ENCODE measurements at regions not wholly inside any gene's neighbourhood (a gene's known extent, or its start where the extent isn't known, plus 50 kb on each side); places are given as distances from the start of the nearest gene placed in this dataset.

GRCh38 chr2:54047091-54047490 lies 68.3 kb upstream of the ACYP2 start:
- intact Hi-C loops (cut with micrococcal nuclease), result no loop called here
- ChIA-PET POLR2A (no interaction called here), CTCF (no interaction called here)
- peaks cover 14% of the 10 kb centered on the region for H3K4me1 Mint-ChIP-seq (ENCODE audit: insufficient read depth, unreplicated experiment)
- H3K4me3 Mint-ChIP-seq (ENCODE audit: unreplicated experiment), result no peak overlapping the region
- H3K9me3 Mint-ChIP-seq (ENCODE audit: unreplicated experiment), result no peaks in the 10 kb centered on the region
- DNase-seq (ENCODE audit: unreplicated experiment), result peak; percentile 72
- no peaks in the 10 kb centered on the region for H3K27me3 Mint-ChIP-seq (ENCODE audit: insufficient read depth, unreplicated experiment)
- peaks cover 4% of the 10 kb centered on the region for H3K36me3 Mint-ChIP-seq (ENCODE audit: insufficient read depth, unreplicated experiment)
- no peak for TF ChIP-seq CTCF (IDR thresholded peaks at IDR 0.05; ENCODE audit: unreplicated experiment)
- H3K27ac Mint-ChIP-seq (ENCODE audit: low read depth, unreplicated experiment), result peak overlapping the region; percentile 79
- BruUV-seq (replicated peaks), result no TSS peak

GRCh38 chr2:54042897-54043620 lies 72.3 kb upstream of the PSME4 start:
- H3K4me1 Mint-ChIP-seq (ENCODE audit: insufficient read depth, unreplicated experiment), result peaks cover 21% of the 10 kb centered on the region
- ChIA-PET POLR2A (interaction anchor here (0.6 to 1.4 kb wide), 2 partner anchors 10 to 74 kb away, joined by 3 to 4 read pairs; no protein-coding TSS in a partner anchor), CTCF (no interaction called here)
- H3K4me3 Mint-ChIP-seq (ENCODE audit: unreplicated experiment), result no peak overlapping the region
- TF ChIP-seq CTCF (IDR thresholded peaks at IDR 0.05; ENCODE audit: unreplicated experiment), result no peak
- no peak for DNase-seq (ENCODE audit: unreplicated experiment)
- no peaks in the 10 kb centered on the region for H3K27me3 Mint-ChIP-seq (ENCODE audit: insufficient read depth, unreplicated experiment)
- H3K36me3 Mint-ChIP-seq (ENCODE audit: insufficient read depth, unreplicated experiment), result no peaks in the 10 kb centered on the region
- no TSS peak for BruUV-seq (replicated peaks)
- intact Hi-C loops (cut with micrococcal nuclease), result no loop called here
- no peaks in the 10 kb centered on the region for H3K9me3 Mint-ChIP-seq (ENCODE audit: unreplicated experiment)
- peak overlapping the region; percentile 74 for H3K27ac Mint-ChIP-seq (ENCODE audit: low read depth, unreplicated experiment)

- Mint-ChIP-seq H3K36me3 (ENCODE audit: insufficient read depth, unreplicated experiment) (no peaks in the 10 kb centered on the region), H3K27ac (ENCODE audit: low read depth, unreplicated experiment) (no peak overlapping the region), H3K9me3 (ENCODE audit: unreplicated experiment) (no peaks in the 10 kb centered on the region), H3K4me1 (ENCODE audit: insufficient read depth, unreplicated experiment) (peaks cover 19% of the 10 kb centered on the region), H3K27me3 (ENCODE audit: insufficient read depth, unreplicated experiment) (no peaks in the 10 kb centered on the region), H3K4me3 (ENCODE audit: unreplicated experiment) (no peak overlapping the region)
- no TSS peak for BruUV-seq (replicated peaks)
- CTCF ChIA-PET, result interaction anchor here (1.1 kb wide), 1 partner anchor 22 kb away, joined by 5 read pairs; no protein-coding TSS in a partner anchor
- POLR2A ChIA-PET, result interaction anchor here (0.6 to 1.4 kb wide), 2 partner anchors 11 to 73 kb away, joined by 3 to 4 read pairs; no protein-coding TSS in a partner anchor
- intact Hi-C loops (cut with micrococcal nuclease), result no loop called here
- no peak for TF ChIP-seq CTCF (IDR thresholded peaks at IDR 0.05; ENCODE audit: unreplicated experiment)
- DNase-seq (ENCODE audit: unreplicated experiment), result no peak
Observed at GRCh38 chr2:54042341-54042740, 71.5 kb upstream of the PSME4 start.

- no peaks in the 10 kb centered on the region for H3K27me3 Mint-ChIP-seq (ENCODE audit: insufficient read depth, unreplicated experiment)
- no peak for TF ChIP-seq CTCF (IDR thresholded peaks at IDR 0.05; ENCODE audit: unreplicated experiment)
- POLR2A ChIA-PET, result interaction anchor here (0.6 kb wide), 2 partner anchors 8 to 70 kb away, joined by 4 read pairs; no protein-coding TSS in a partner anchor
- DNase-seq (ENCODE audit: unreplicated experiment), result peak; percentile 45
- intact Hi-C loops (cut with micrococcal nuclease), result no loop called here
- no peak overlapping the region for H3K27ac Mint-ChIP-seq (ENCODE audit: low read depth, unreplicated experiment)
- no peak overlapping the region for H3K4me3 Mint-ChIP-seq (ENCODE audit: unreplicated experiment)
- H3K36me3 Mint-ChIP-seq (ENCODE audit: insufficient read depth, unreplicated experiment), result no peaks in the 10 kb centered on the region
- BruUV-seq (replicated peaks), result no TSS peak
- CTCF ChIA-PET, result no interaction called here
- peaks cover 13% of the 10 kb centered on the region for H3K4me1 Mint-ChIP-seq (ENCODE audit: insufficient read depth, unreplicated experiment)
- no peaks in the 10 kb centered on the region for H3K9me3 Mint-ChIP-seq (ENCODE audit: unreplicated experiment)
Observed at GRCh38 chr2:54041135-54041534, 70.3 kb upstream of the PSME4 start.

All from MCF 10A (cell line).